Central memory CD4-positive, alpha-beta T cell (primary cell): ENCODE measurements at regions not wholly inside any gene's neighbourhood (a gene's known extent, or its start where the extent isn't known, plus 50 kb on each side); places are given as distances from the start of the nearest gene placed in this dataset.

ENCODE experiments used
- DNase-seq: peaks from one replicate; pipeline ENCODE4 v3.0.0; 2022

GRCh38 chr13:50670847-50671496 is 172.5 kb downstream of the DLEU7 start:
- DNase-seq, result no peak

GRCh38 chr13:50671497-50671850 is 172.0 kb downstream of the DLEU7 start:
- no peak for DNase-seq

GRCh38 chr13:50672025-50672424 is 171.5 kb downstream of the DLEU7 start:
- DNase-seq, result no peak

GRCh38 chr13:50675651-50676050 is 167.8 kb downstream of the DLEU7 start:
- no peak for DNase-seq

GRCh38 chr13:50676602-50677001 is 166.9 kb downstream of the DLEU7 start:
- DNase-seq, result no peak

GRCh38 chr13:50677258-50677657 is 166.2 kb downstream of the DLEU7 start:
- DNase-seq, result no peak

GRCh38 chr13:50677687-50678463 is 165.6 kb downstream of the DLEU7 start:
- no peak for DNase-seq

- no peak for DNase-seq
These were observed 164.9 kb downstream of the DLEU7 start for GRCh38 chr13:50678464-50679162.

- DNase-seq, result no peak
These were observed 164.2 kb downstream of the DLEU7 start for GRCh38 chr13:50679321-50679720.

- DNase-seq, result no peak
These were observed 161.5 kb downstream of the DLEU7 start for GRCh38 chr13:50682002-50682401.

GRCh38 chr13:50682966-50683365 is 160.5 kb downstream of the DLEU7 start:
- DNase-seq, result no peak

- DNase-seq, result no peak
These were observed 159.1 kb downstream of the DLEU7 start for GRCh38 chr13:50684366-50684765.

- no peak for DNase-seq
These were observed 158.0 kb downstream of the DLEU7 start for GRCh38 chr13:50685491-50685890.

GRCh38 chr13:50685956-50686355 is 157.5 kb downstream of the DLEU7 start:
- DNase-seq, result no peak

- DNase-seq, result no peak
These were observed 156.9 kb downstream of the DLEU7 start for GRCh38 chr13:50686551-50686950.

GRCh38 chr13:50687545-50687944 is 155.9 kb downstream of the DLEU7 start:
- DNase-seq, result no peak

- no peak for DNase-seq
These were observed 153.5 kb downstream of the DLEU7 start for GRCh38 chr13:50690006-50690405.

- DNase-seq, result no peak
These were observed 152.3 kb downstream of the DLEU7 start for GRCh38 chr13:50691176-50691680.

- no peak for DNase-seq
These were observed 151.7 kb downstream of the DLEU7 start for GRCh38 chr13:50691681-50692263.

GRCh38 chr13:50692396-50692915 is 151.0 kb downstream of the DLEU7 start:
- DNase-seq, result no peak

GRCh38 chr13:50693727-50694126 is 149.8 kb downstream of the DLEU7 start:
- DNase-seq, result no peak

GRCh38 chr13:50697746-50698539 is 145.5 kb downstream of the DLEU7 start:
- no peak for DNase-seq
